Keratinocyte (primary cell): ENCODE measurements at regions not wholly inside any gene's neighbourhood (a gene's known extent, or its start where the extent isn't known, plus 50 kb on each side); places are given as distances from the start of the nearest gene placed in this dataset.

ENCODE experiments used
- DNase-seq: peaks from one replicate; pipeline ENCODE4 v3.0.0-alpha.2; 2011; ENCODE audit warnings: low read depth, missing footprints, low spot score
- FAIRE-seq: peaks from 2 replicates; lab custom pipeline; 2011; peaks lifted over from hg19 to GRCh38; lab: Jason Lieb, UNC
- H2AFZ ChIP-seq: 2 replicates; pipeline ENCODE4 v1.6.0; 2012; ENCODE audit warnings: low read length, control low read depth, inconsistent platforms; ENCODE audit not compliant: control insufficient read depth
- H3K27ac ChIP-seq: 2 replicates; pipeline ENCODE4 v1.5.1; 2011; ENCODE audit warnings: low read length; ENCODE audit not compliant: control insufficient read depth, insufficient read depth
- H3K27me3 ChIP-seq: 3 replicates; pipeline ENCODE4 v1.6.0; 2011; ENCODE audit warnings: low read length; ENCODE audit not compliant: control insufficient read depth, insufficient read depth; ENCODE audit errors: extremely low read depth
- H3K36me3 ChIP-seq, 2 experiments: 2 replicates in 1 of 2; 3 replicates in 1 of 2; pipeline ENCODE4 v1.5.1; 2011; ENCODE audit warnings: low read length in 2 of 2, mild to moderate bottlenecking in 1 of 2; ENCODE audit not compliant: control insufficient read depth in 2 of 2, insufficient read depth in 2 of 2; ENCODE audit errors: extremely low read depth in 1 of 2
- H3K4me1 ChIP-seq: 3 replicates; pipeline ENCODE4 v1.5.1; 2011; ENCODE audit warnings: low read length; ENCODE audit not compliant: control insufficient read depth, insufficient read depth; ENCODE audit errors: extremely low read depth
- H3K4me2 ChIP-seq: 3 replicates; pipeline ENCODE4 v1.6.0; 2011; ENCODE audit warnings: low read depth, low read length; ENCODE audit not compliant: control insufficient read depth, insufficient read depth; ENCODE audit errors: extremely low read depth
- H3K4me3 ChIP-seq, 3 experiments: fragments of 200-600 bp in 1 of 3; sonication (generic) in 1 of 3; 2 replicates in 2 of 3; 3 replicates in 1 of 3; pipeline ENCODE4 v1.5.1; 2011 to 2016; ENCODE audit warnings: low read length in 3 of 3, mild to moderate bottlenecking in 3 of 3, control low read depth in 2 of 3, inconsistent platforms in 1 of 3, low read depth in 1 of 3, mixed read lengths in 1 of 3, mixed run types in 1 of 3, moderate library complexity in 1 of 3; ENCODE audit not compliant: control insufficient read depth in 2 of 3, insufficient read depth in 2 of 3; ENCODE audit errors: extremely low read depth in 1 of 3
- H3K79me2 ChIP-seq: 2 replicates; pipeline ENCODE4 v1.6.0; 2012; ENCODE audit warnings: low read length; ENCODE audit not compliant: control insufficient read depth, insufficient read depth
- H3K9ac ChIP-seq: 3 replicates; pipeline ENCODE4 v1.6.0; 2011; ENCODE audit warnings: low read length; ENCODE audit not compliant: control insufficient read depth, insufficient read depth; ENCODE audit errors: extremely low read depth
- H3K9me1 ChIP-seq: 3 replicates; pipeline ENCODE4 v1.6.0; 2011; ENCODE audit warnings: low read length; ENCODE audit not compliant: control insufficient read depth, insufficient read depth; ENCODE audit errors: extremely low read depth
- H3K9me3 ChIP-seq: 2 replicates; pipeline ENCODE4 v1.5.1; 2012; ENCODE audit warnings: low read depth, low read length; ENCODE audit not compliant: control insufficient read depth
- H4K20me1 ChIP-seq: 3 replicates; pipeline ENCODE4 v1.6.0; 2011; ENCODE audit warnings: low read length; ENCODE audit not compliant: control insufficient read depth, insufficient read depth; ENCODE audit errors: extremely low read depth
- CTCF ChIP-seq, 3 experiments: IDR thresholded peaks in 1 of 3; conservative IDR thresholded peaks in 1 of 3; optimal IDR thresholded peaks in 1 of 3; 2 replicates in 2 of 3; 3 replicates in 1 of 3; pipeline versions ENCODE3 to v1.5.1; 2011; ENCODE audit warnings: low read length in 3 of 3, mild to moderate bottlenecking in 3 of 3, moderate library complexity in 2 of 3, control low read depth in 1 of 3, inconsistent platforms in 1 of 3; ENCODE audit not compliant: insufficient read depth in 2 of 3; ENCODE audit errors: extremely low read depth in 1 of 3
- EZH2 ChIP-seq: IDR thresholded peaks from one replicate; pipeline ENCODE4 v1.6.1; 2012; ENCODE audit warnings: inconsistent platforms, mild to moderate bottlenecking, low read length, moderate library complexity
- dilution Hi-C: fragments of 300-500 bp; cut with MboI; formaldehyde crosslinking; loops from one replicate; pipeline ENCODE4 v1.7.0; 2020; ENCODE audit warnings: low sequenced_read_pairs; ENCODE audit not compliant: extremely low pct_ligation_motif_present

- Histone ChIP-seq H4K20me1 (no peaks in the 10 kb centered on the region), H3K4me3 (no peak overlapping the region), H3K9me1 (no peaks in the 10 kb centered on the region), H3K27me3 (no peaks in the 10 kb centered on the region), H3K36me3 (no peaks in the 10 kb centered on the region), H3K9me3 (no peaks in the 10 kb centered on the region), H3K27ac (no peak overlapping the region), H3K4me2 (no peak overlapping the region), H3K9ac (no peak overlapping the region), H3K4me1 (no peaks in the 10 kb centered on the region), H2AFZ (no peak overlapping the region), H3K79me2 (no peaks in the 10 kb centered on the region)
- TF ChIP-seq EZH2 (no peak), CTCF (optimal IDR thresholded peaks at IDR 0.05 in 1 of 3, IDR thresholded peaks at IDR 0.05 in 1 of 3, conservative IDR thresholded peaks at IDR 0.05 in 1 of 3; ENCODE audit: extremely low read depth in 1 of 3, insufficient read depth in 2 of 3, low read length in 3 of 3) (no peak)
- FAIRE-seq (no peak), DNase-seq (no peak)
- dilution Hi-C loops: no loop called here
Measured at GRCh38 chr7:46015107-46015868, 94.2 kb upstream of the IGFBP3 start.

- Histone ChIP-seq H3K79me2 (no peaks in the 10 kb centered on the region), H3K4me1 (no peaks in the 10 kb centered on the region), H3K36me3 (no peaks in the 10 kb centered on the region), H3K4me3 (no peak overlapping the region), H3K27ac (no peak overlapping the region), H3K9me3 (peaks cover 2% of the 10 kb centered on the region), H2AFZ (no peak overlapping the region), H3K9ac (no peak overlapping the region), H3K27me3 (no peaks in the 10 kb centered on the region), H3K9me1 (no peaks in the 10 kb centered on the region), H4K20me1 (no peaks in the 10 kb centered on the region), H3K4me2 (no peak overlapping the region)
- FAIRE-seq: no peak
- DNase-seq: no peak
- dilution Hi-C loops: no loop called here
- TF ChIP-seq EZH2 (no peak), CTCF (optimal IDR thresholded peaks at IDR 0.05 in 1 of 3, IDR thresholded peaks at IDR 0.05 in 1 of 3, conservative IDR thresholded peaks at IDR 0.05 in 1 of 3; ENCODE audit: extremely low read depth in 1 of 3, insufficient read depth in 2 of 3, low read length in 3 of 3) (no peak)
Measured at GRCh38 chr7:46011501-46011900, 90.4 kb upstream of the IGFBP3 start.
